SK-N-SH (cell line): ENCODE measurements at regions not wholly inside any gene's neighbourhood (a gene's known extent, or its start where the extent isn't known, plus 50 kb on each side); places are given as distances from the start of the nearest gene placed in this dataset.

Source experiments
- CTCF ChIA-PET: fragments of 300-600, 350-600 bp; formaldehyde crosslinking; extraction: SDS; loops from one replicate; lab custom pipeline; 2021; lab: Yijun Ruan, JAX
- POLR2A ChIA-PET: fragments of 350-600 bp; sonication (Branson Sonifier 250); formaldehyde crosslinking; extraction: SDS; loops from one replicate; lab custom pipeline; 2020; ENCODE audit warnings: antibody characterized with exemption, inconsistent platforms; lab: Yijun Ruan, JAX
- DNase-seq: peaks from one replicate; pipeline ENCODE4 v3.0.0; 2012
- H2AFZ ChIP-seq: fragments of 200-600 bp; sonication (generic); 2 replicates; pipeline ENCODE4 v1.8.1; 2016; ENCODE audit warnings: antibody characterized with exemption, mild to moderate bottlenecking, low read depth
- H3F3A ChIP-seq: fragments of 200-600 bp; sonication (generic); replicated peaks from 2 replicates; pipeline ENCODE3; 2016; ENCODE audit warnings: antibody characterized with exemption, mild to moderate bottlenecking; ENCODE audit not compliant: insufficient read depth
- H3K27ac ChIP-seq, 2 experiments: fragments of 200-500 bp in 1 of 2; fragments of 200-600 bp in 1 of 2; sonication (Bioruptor generic) in 1 of 2; sonication (generic), shearing (Covaris generic) in 1 of 2; 2 replicates each; pipeline versions ENCODE4 v1.5.1 to v1.6.1; 2014 to 2016; ENCODE audit warnings: low read depth in 2 of 2, inconsistent platforms in 1 of 2, low read length in 1 of 2, mild to moderate bottlenecking in 1 of 2, mixed read lengths in 1 of 2
- H3K27me3 ChIP-seq: fragments of 200-600 bp; sonication (generic), shearing (Covaris generic); 2 replicates; pipeline ENCODE4 v1.6.1; 2016; ENCODE audit warnings: mixed run types; ENCODE audit not compliant: insufficient read depth
- H3K36me3 ChIP-seq, 2 experiments: fragments of 200-500 bp in 1 of 2; fragments of 200-600 bp in 1 of 2; sonication (Bioruptor generic) in 1 of 2; sonication (generic) in 1 of 2; replicated peaks in 1 of 2; 2 replicates each; pipeline versions ENCODE3 to v1.5.1; 2014 to 2016; ENCODE audit warnings: low read length in 1 of 2, mild to moderate bottlenecking in 1 of 2; ENCODE audit not compliant: insufficient read depth in 2 of 2, control insufficient read depth in 1 of 2
- H3K4me1 ChIP-seq, 2 experiments: fragments of 200-500 bp in 1 of 2; fragments of 200-600 bp in 1 of 2; sonication (Bioruptor generic) in 1 of 2; sonication (generic), shearing (Covaris generic) in 1 of 2; 2 replicates each; pipeline versions ENCODE4 v1.5.1 to v1.6.1; 2014 to 2016; ENCODE audit warnings: low read depth in 1 of 2, low read length in 1 of 2, mixed run types in 1 of 2; ENCODE audit not compliant: insufficient read depth in 2 of 2, control insufficient read depth in 1 of 2
- H3K4me2 ChIP-seq: fragments of 200-600 bp; sonication (generic), shearing (Covaris generic); 2 replicates; pipeline ENCODE4 v1.6.1; 2017; ENCODE audit warnings: mixed run types
- H3K4me3 ChIP-seq, 2 experiments: fragments of 200-500 bp in 1 of 2; fragments of 200-600 bp in 1 of 2; sonication (Bioruptor generic) in 1 of 2; sonication (generic), shearing (Covaris generic) in 1 of 2; 2 replicates each; pipeline versions ENCODE4 v1.5.1 to v1.8.1; 2014 to 2016; ENCODE audit warnings: low read depth in 2 of 2, inconsistent platforms in 1 of 2, low read length in 1 of 2, mild to moderate bottlenecking in 1 of 2, mixed read lengths in 1 of 2, moderate library complexity in 1 of 2
- H3K79me2 ChIP-seq: fragments of 200-600 bp; sonication (generic); 2 replicates; pipeline ENCODE4 v1.8.1; 2017; ENCODE audit warnings: mild to moderate bottlenecking; ENCODE audit not compliant: insufficient read depth
- H3K9ac ChIP-seq: fragments of 200-600 bp; sonication (generic); 2 replicates; pipeline ENCODE4 v1.6.1; 2017; ENCODE audit warnings: mixed run types
- H3K9me2 ChIP-seq: fragments of 200-600 bp; sonication (generic); 2 replicates; pipeline ENCODE4 v1.6.1; 2017; ENCODE audit warnings: mixed run types
- H3K9me3 ChIP-seq: fragments of 200-600 bp; sonication (generic); 2 replicates; pipeline ENCODE4 v1.6.1; 2017; ENCODE audit warnings: mixed run types, mild to moderate bottlenecking, moderate library complexity
- H4K20me1 ChIP-seq: fragments of 200-600 bp; sonication (generic); 2 replicates; pipeline ENCODE4 v1.6.1; 2017; ENCODE audit warnings: mild to moderate bottlenecking, mixed run types; ENCODE audit not compliant: insufficient read depth
- ELF1 ChIP-seq: IDR thresholded peaks from 2 replicates; pipeline ENCODE4 v1.4.0; 2012
- FOSL2 ChIP-seq: IDR thresholded peaks from 2 replicates; pipeline ENCODE4 v1.4.0; 2012; ENCODE audit warnings: low read depth, mild to moderate bottlenecking, moderate library complexity, borderline replicate concordance
- GABPA ChIP-seq: IDR thresholded peaks from 2 replicates; pipeline ENCODE4 v1.4.0; 2012; ENCODE audit warnings: low read depth, mild to moderate bottlenecking
- GATA2 ChIP-seq: sonication (generic); formaldehyde crosslinking; IDR thresholded peaks from 2 replicates; pipeline ENCODE4 v1.5.0; 2020; ENCODE audit warnings: mild to moderate bottlenecking, missing genetic modification reagents
- JUND ChIP-seq: IDR thresholded peaks from 2 replicates; pipeline ENCODE4 v1.4.0; 2012
- MEF2A ChIP-seq: IDR thresholded peaks from 2 replicates; pipeline ENCODE4 v1.4.0; 2012; ENCODE audit warnings: low read depth, borderline replicate concordance
- MXI1 ChIP-seq: IDR thresholded peaks from 2 replicates; pipeline ENCODE4 v1.6.1; 2012; ENCODE audit warnings: mild to moderate bottlenecking, low read depth, low read length, improper control_type of control experiment
- NRF1 ChIP-seq: IDR thresholded peaks from 2 replicates; pipeline ENCODE4 v1.6.1; 2012; ENCODE audit warnings: low read depth, mild to moderate bottlenecking, low read length
- POLR2AphosphoS5 ChIP-seq: IDR thresholded peaks from 2 replicates; pipeline ENCODE4 v1.6.1; 2012; ENCODE audit warnings: low read depth, low read length
- RAD21 ChIP-seq: IDR thresholded peaks from 2 replicates; pipeline ENCODE4 v1.6.1; 2012; ENCODE audit warnings: mild to moderate bottlenecking, low read length
- RFX5 ChIP-seq: IDR thresholded peaks from 2 replicates; pipeline ENCODE4 v1.6.1; 2012; ENCODE audit warnings: mild to moderate bottlenecking, improper control_type of control experiment, low read length
- RXRA ChIP-seq: IDR thresholded peaks from 2 replicates; pipeline ENCODE4 v1.4.0; 2012; ENCODE audit warnings: low read depth, mild to moderate bottlenecking, borderline replicate concordance
- SMC3 ChIP-seq: IDR thresholded peaks from 2 replicates; pipeline ENCODE4 v1.6.1; 2012; ENCODE audit warnings: low read depth, low read length, improper control_type of control experiment
- TEAD4 ChIP-seq: IDR thresholded peaks from 2 replicates; pipeline ENCODE4 v1.4.0; 2012; ENCODE audit warnings: mild to moderate bottlenecking, borderline replicate concordance; ENCODE audit not compliant: insufficient read depth
- YY1 ChIP-seq: IDR thresholded peaks from 2 replicates; pipeline ENCODE4 v1.4.0; 2012; ENCODE audit warnings: low read depth, mild to moderate bottlenecking
- ZBTB33 ChIP-seq: IDR thresholded peaks from 2 replicates; pipeline ENCODE4 v1.4.0; 2012; ENCODE audit warnings: low read depth, borderline replicate concordance
- WGBS: methylation state at CpG from one replicate; pipeline ENCODE4 v1.1.6; 2017; ENCODE audit warnings: low lambda C conversion rate; 5-methylcytosine and 5-hydroxymethylcytosine counted together
- TF ChIP-seq, protein P1 (sequence below): IDR thresholded peaks from 2 replicates; pipeline ENCODE4 v1.6.1; 2012; ENCODE audit warnings: mild to moderate bottlenecking, low read depth, low read length, moderate library complexity
- TF ChIP-seq, protein P2 (sequence below): IDR thresholded peaks from 2 replicates; pipeline ENCODE4 v1.4.0; 2012; ENCODE audit warnings: low read depth, borderline replicate concordance
- TF ChIP-seq, protein P3 (sequence below): IDR thresholded peaks from 2 replicates; pipeline ENCODE4; 2012

GRCh38 chr12:53820514-53821306 lies 68.9 kb upstream of the CISTR start (continued):
- TF ChIP-seq NRF1 = no peak

GRCh38 chr12:53824001-53824712 lies 72.4 kb upstream of the CISTR start:
- no peak overlapping the region for H2AFZ ChIP-seq
- no peak overlapping the region for H3K4me3 ChIP-seq
- CTCF ChIA-PET = no interaction called here
- H3K9me3 ChIP-seq = no peaks in the 10 kb centered on the region
- DNase-seq = no peak
- no peaks in the 10 kb centered on the region for H3K36me3 ChIP-seq
- no peaks in the 10 kb centered on the region for H3K79me2 ChIP-seq
- no peaks in the 10 kb centered on the region for H3K9me2 ChIP-seq
- no peaks in the 10 kb centered on the region for H4K20me1 ChIP-seq
- H3K27me3 ChIP-seq = peaks cover 36% of the 10 kb centered on the region
- no peaks in the 10 kb centered on the region for H3F3A ChIP-seq
- POLR2A ChIA-PET = no interaction called here
- TF ChIP-seq TEAD4 (no peak), GATA2 (no peak), JUND (no peak), ELF1 (no peak), RAD21 (no peak), MXI1 (no peak), MEF2A (no peak), ZBTB33 (no peak), RXRA (no peak), GABPA (no peak), POLR2AphosphoS5 (no peak), RFX5 (no peak), FOSL2 (no peak), SMC3 (no peak), YY1 (no peak)
- TF ChIP-seq, protein P1, sequence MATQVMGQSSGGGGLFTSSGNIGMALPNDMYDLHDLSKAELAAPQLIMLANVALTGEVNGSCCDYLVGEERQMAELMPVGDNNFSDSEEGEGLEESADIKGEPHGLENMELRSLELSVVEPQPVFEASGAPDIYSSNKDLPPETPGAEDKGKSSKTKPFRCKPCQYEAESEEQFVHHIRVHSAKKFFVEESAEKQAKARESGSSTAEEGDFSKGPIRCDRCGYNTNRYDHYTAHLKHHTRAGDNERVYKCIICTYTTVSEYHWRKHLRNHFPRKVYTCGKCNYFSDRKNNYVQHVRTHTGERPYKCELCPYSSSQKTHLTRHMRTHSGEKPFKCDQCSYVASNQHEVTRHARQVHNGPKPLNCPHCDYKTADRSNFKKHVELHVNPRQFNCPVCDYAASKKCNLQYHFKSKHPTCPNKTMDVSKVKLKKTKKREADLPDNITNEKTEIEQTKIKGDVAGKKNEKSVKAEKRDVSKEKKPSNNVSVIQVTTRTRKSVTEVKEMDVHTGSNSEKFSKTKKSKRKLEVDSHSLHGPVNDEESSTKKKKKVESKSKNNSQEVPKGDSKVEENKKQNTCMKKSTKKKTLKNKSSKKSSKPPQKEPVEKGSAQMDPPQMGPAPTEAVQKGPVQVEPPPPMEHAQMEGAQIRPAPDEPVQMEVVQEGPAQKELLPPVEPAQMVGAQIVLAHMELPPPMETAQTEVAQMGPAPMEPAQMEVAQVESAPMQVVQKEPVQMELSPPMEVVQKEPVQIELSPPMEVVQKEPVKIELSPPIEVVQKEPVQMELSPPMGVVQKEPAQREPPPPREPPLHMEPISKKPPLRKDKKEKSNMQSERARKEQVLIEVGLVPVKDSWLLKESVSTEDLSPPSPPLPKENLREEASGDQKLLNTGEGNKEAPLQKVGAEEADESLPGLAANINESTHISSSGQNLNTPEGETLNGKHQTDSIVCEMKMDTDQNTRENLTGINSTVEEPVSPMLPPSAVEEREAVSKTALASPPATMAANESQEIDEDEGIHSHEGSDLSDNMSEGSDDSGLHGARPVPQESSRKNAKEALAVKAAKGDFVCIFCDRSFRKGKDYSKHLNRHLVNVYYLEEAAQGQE = no peak
- TF ChIP-seq, protein P2, sequence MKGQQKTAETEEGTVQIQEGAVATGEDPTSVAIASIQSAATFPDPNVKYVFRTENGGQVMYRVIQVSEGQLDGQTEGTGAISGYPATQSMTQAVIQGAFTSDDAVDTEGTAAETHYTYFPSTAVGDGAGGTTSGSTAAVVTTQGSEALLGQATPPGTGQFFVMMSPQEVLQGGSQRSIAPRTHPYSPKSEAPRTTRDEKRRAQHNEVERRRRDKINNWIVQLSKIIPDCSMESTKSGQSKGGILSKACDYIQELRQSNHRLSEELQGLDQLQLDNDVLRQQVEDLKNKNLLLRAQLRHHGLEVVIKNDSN = no peak
- TF ChIP-seq, protein P3, sequence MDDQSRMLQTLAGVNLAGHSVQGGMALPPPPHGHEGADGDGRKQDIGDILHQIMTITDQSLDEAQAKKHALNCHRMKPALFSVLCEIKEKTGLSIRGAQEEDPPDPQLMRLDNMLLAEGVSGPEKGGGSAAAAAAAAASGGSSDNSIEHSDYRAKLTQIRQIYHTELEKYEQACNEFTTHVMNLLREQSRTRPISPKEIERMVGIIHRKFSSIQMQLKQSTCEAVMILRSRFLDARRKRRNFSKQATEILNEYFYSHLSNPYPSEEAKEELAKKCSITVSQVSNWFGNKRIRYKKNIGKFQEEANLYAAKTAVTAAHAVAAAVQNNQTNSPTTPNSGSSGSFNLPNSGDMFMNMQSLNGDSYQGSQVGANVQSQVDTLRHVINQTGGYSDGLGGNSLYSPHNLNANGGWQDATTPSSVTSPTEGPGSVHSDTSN = no peak
- H3K27ac ChIP-seq = no peak overlapping the region
- WGBS = 34% methylated on average over 9 of the region's 9 CpGs
- no peak overlapping the region for H3K9ac ChIP-seq
- no peak overlapping the region for H3K4me2 ChIP-seq
- H3K4me1 ChIP-seq = no peaks in the 10 kb centered on the region
